A549 (cell line): ENCODE measurements at regions not wholly inside any gene's neighbourhood (a gene's known extent, or its start where the extent isn't known, plus 50 kb on each side); places are given as distances from the start of the nearest gene placed in this dataset.
"Not testable (repeated sequence)": the region's sequence is repeated elsewhere in the genome, so short reads cannot be mapped to it uniquely, and the experiment has no call there.

Experiments
- CEBPB ChIP-seq, 2 experiments: fragments of >200 bp in 1 of 2; sonication (Bioruptor Twin) in 1 of 2; formaldehyde crosslinking in 1 of 2; IDR thresholded peaks; 2 replicates each; pipeline ENCODE4 v1.6.1; 2012 to 2016
- EHMT2 ChIP-seq: fragments of 200-600 bp; sonication (generic); IDR thresholded peaks from 2 replicates; pipeline ENCODE4 v1.6.1; 2016; ENCODE audit warnings: antibody characterized with exemption, low read depth, mild to moderate bottlenecking, moderate library complexity
- EP300 ChIP-seq, 2 experiments: fragments of >200 bp; sonication (Bioruptor Twin); formaldehyde crosslinking; IDR thresholded peaks; 2 replicates in 1 of 2; 3 replicates in 1 of 2; pipeline ENCODE4 v1.6.1; 2016 to 2017
- JUNB ChIP-seq: fragments of >200 bp; sonication (Bioruptor Twin); formaldehyde crosslinking; IDR thresholded peaks from 2 replicates; pipeline ENCODE4 v1.6.1; 2016
- MYC ChIP-seq: IDR thresholded peaks from 2 replicates; pipeline ENCODE4 v1.6.1; 2012; ENCODE audit warnings: mild to moderate bottlenecking, inconsistent platforms, low read length, improper control_type of control experiment, borderline replicate concordance
- POLR2A ChIP-seq: IDR thresholded peaks from 2 replicates; pipeline ENCODE4 v1.6.1; 2012; ENCODE audit warnings: mild to moderate bottlenecking, low read length
- REST ChIP-seq: fragments of 200-600 bp; sonication (generic); IDR thresholded peaks from 2 replicates; pipeline ENCODE4 v1.6.1; 2016; ENCODE audit warnings: antibody characterized with exemption, mild to moderate bottlenecking, moderate library complexity
- TF ChIP-seq, protein P1 (sequence below): fragments of >200 bp; sonication (Bioruptor Twin); formaldehyde crosslinking; IDR thresholded peaks from 3 replicates; pipeline ENCODE4 v1.5.1; 2016
- TF ChIP-seq, protein P2 (sequence below): fragments of 150-350 bp; IDR thresholded peaks from 2 replicates; pipeline ENCODE4 v1.6.1; 2014; ENCODE audit warnings: low read depth, mild to moderate bottlenecking, low read length

GRCh38 chr4:169930755-169931154 is 95.4 kb downstream of the MFAP3L start:
- not testable (repeated sequence) for TF ChIP-seq MYC; REST; JUNB; EHMT2; EP300 (IDR thresholded peaks at IDR 0.05); CEBPB (IDR thresholded peaks at IDR 0.05); POLR2A
- TF ChIP-seq, protein P1, sequence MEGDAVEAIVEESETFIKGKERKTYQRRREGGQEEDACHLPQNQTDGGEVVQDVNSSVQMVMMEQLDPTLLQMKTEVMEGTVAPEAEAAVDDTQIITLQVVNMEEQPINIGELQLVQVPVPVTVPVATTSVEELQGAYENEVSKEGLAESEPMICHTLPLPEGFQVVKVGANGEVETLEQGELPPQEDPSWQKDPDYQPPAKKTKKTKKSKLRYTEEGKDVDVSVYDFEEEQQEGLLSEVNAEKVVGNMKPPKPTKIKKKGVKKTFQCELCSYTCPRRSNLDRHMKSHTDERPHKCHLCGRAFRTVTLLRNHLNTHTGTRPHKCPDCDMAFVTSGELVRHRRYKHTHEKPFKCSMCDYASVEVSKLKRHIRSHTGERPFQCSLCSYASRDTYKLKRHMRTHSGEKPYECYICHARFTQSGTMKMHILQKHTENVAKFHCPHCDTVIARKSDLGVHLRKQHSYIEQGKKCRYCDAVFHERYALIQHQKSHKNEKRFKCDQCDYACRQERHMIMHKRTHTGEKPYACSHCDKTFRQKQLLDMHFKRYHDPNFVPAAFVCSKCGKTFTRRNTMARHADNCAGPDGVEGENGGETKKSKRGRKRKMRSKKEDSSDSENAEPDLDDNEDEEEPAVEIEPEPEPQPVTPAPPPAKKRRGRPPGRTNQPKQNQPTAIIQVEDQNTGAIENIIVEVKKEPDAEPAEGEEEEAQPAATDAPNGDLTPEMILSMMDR: not testable (repeated sequence)
- TF ChIP-seq, protein P2, sequence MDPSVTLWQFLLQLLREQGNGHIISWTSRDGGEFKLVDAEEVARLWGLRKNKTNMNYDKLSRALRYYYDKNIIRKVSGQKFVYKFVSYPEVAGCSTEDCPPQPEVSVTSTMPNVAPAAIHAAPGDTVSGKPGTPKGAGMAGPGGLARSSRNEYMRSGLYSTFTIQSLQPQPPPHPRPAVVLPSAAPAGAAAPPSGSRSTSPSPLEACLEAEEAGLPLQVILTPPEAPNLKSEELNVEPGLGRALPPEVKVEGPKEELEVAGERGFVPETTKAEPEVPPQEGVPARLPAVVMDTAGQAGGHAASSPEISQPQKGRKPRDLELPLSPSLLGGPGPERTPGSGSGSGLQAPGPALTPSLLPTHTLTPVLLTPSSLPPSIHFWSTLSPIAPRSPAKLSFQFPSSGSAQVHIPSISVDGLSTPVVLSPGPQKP: not testable (repeated sequence)
